ENCODE measurements at regions not wholly inside any gene's neighbourhood (a gene's known extent, or its start where the extent isn't known, plus 50 kb on each side); places are given as distances from the start of the nearest gene placed in this dataset.
"Not testable (repeated sequence)": the region's sequence is repeated elsewhere in the genome, so short reads cannot be mapped to it uniquely, and the experiment has no call there.

GRCh38 chr4:177242651-177243286 is 66.9 kb upstream of the NEIL3 start:
- no peak for DNase-seq (ENCODE audit: low read depth in 2 of 2)

GRCh38 chr4:177246641-177247584 is 62.8 kb upstream of the NEIL3 start:
- DNase-seq (ENCODE audit: low read depth in 2 of 2): no peak

DNA sequence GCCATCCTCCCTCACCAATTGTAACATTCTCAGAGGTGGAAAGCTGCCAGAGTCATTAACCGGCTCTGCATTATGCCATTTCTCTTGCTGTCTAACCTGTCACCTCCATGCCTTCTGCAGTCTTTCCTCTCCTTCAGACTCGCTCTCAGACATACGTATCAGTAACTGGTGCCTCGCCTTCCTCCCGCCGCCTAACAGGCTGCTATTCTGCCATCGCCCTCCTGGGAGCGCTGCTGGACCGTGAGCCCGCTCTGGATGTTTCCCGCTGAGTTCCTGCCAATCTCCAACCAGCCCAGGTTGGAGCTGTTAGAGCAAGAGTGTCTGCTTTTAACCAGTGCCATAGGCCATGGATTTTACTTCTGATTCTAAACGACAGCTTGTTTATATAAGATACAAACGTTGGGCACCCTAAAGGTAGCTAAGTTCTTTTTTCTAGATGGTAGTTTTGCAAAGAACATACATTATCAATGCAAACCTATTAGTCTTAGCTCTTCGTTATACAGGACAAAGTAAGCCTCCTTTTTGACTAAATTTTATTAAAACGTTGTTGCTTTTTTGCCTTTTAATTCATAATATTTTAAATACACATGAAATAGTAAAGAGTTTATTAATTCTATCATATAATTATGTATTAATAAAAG is 59.5 kb upstream of the NEIL3 start:
- DNase-seq (ENCODE audit: low read depth in 2 of 2): peak; percentile 30 to 54

DNA sequence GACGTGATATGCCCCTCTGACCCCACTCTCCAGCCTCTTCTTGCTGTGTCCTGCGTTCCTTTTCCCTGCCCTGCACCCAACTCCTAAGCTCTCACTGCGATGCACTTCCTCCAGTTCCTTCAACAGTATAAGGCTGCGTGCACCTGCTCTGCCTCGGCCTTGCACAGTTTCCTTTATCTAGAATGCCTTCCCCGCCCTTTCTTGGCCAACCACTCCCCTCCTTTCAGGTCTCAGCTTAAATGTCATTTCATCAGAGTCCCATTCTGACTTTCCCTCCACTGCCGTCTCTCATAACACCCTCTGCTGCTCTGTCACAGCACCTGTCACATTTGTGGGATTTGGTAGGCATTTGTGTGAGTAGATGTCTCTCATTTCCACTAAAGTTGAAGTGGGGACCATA is 58.4 kb upstream of the NEIL3 start:
- no peak for DNase-seq (ENCODE audit: low read depth in 2 of 2)

- no peak for DNase-seq (ENCODE audit: low read depth in 2 of 2)
Measured at GRCh38 chr4:177255359-177255758, 54.3 kb upstream of the NEIL3 start.

- DNase-seq (ENCODE audit: low read depth in 2 of 2): no peak
Measured at GRCh38 chr4:177256950-177257349, 52.7 kb upstream of the NEIL3 start.

DNA sequence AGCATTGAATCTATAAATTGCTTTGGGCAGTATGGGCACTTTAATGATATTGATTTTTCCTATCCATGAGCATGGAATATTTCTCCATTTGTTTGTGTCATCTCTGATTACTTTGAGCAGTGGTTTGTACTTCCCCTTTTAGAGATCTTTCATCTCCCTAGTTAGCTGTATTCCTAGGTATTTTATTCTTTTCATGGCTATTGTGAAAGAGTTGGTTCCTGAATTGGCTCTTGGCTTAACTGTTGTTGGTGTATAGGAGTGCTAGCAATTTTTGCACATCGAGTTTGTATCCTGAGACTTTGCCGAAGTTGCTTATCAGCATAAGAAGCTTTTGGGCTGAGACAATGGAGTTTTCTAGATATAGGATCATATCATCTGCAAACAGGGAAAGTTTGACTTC is 50.2 kb upstream of the NEIL3 start:
- DNase-seq (ENCODE audit: low read depth in 2 of 2): not testable (repeated sequence)

Data from stimulated activated CD4-positive, alpha-beta T cell treated with anti-CD3 and anti-CD28 coated beads, Interleukin-12 subunit alpha, Interleukin-12 subunit beta, amount 100 ng/mL, for 24 hours (primary cell).